ENCODE measurements at regions not wholly inside any gene's neighbourhood (a gene's known extent, or its start where the extent isn't known, plus 50 kb on each side); places are given as distances from the start of the nearest gene placed in this dataset.

GRCh38 chr2:239566162-239566994, 165.6 kb upstream of the HDAC4 start:
- peaks cover 5% of the 10 kb centered on the region for H3K27me3 Mint-ChIP-seq (ENCODE audit: insufficient read depth)
- H3K36me3 Mint-ChIP-seq (ENCODE audit: low read depth) = no peaks in the 10 kb centered on the region
- no peaks in the 10 kb centered on the region for H3K4me1 Mint-ChIP-seq (ENCODE audit: low read depth)
- no peak overlapping the region for H3K4me3 Mint-ChIP-seq
- H3K27ac Mint-ChIP-seq = no peak overlapping the region
- intact Hi-C loops (cut with micrococcal nuclease) = no loop called here
- no peak for DNase-seq (ENCODE audit: low spot score)
- H3K9me3 Mint-ChIP-seq = no peaks in the 10 kb centered on the region

DNA sequence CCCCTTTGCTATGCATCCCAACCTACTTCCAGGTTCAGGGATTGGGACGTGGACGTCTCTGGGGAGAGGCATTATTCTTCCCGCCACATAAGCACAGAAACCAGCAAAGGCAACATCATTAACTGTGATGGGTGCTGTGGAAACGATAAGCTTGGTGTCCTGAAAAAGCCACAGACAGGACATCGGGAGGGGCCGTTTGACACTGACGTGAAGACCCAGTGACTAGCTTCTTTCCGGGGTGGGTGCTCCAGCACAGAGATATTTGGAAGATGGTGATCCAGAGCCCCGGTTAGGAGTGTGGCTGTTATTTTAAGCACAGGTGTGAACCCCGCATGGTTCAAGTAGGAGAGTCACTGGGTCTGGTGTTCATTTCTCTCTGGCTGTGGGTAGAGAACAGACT, 163.8 kb upstream of the HDAC4 start:
- H3K27me3 Mint-ChIP-seq (ENCODE audit: insufficient read depth) = peaks cover 5% of the 10 kb centered on the region
- no peaks in the 10 kb centered on the region for H3K9me3 Mint-ChIP-seq
- DNase-seq (ENCODE audit: low spot score) = no peak
- intact Hi-C loops (cut with micrococcal nuclease) = no loop called here
- H3K4me1 Mint-ChIP-seq (ENCODE audit: low read depth) = no peaks in the 10 kb centered on the region
- H3K27ac Mint-ChIP-seq = no peak overlapping the region
- H3K36me3 Mint-ChIP-seq (ENCODE audit: low read depth) = no peaks in the 10 kb centered on the region
- H3K4me3 Mint-ChIP-seq = no peak overlapping the region

GRCh38 chr2:239563561-239563960, 162.7 kb upstream of the HDAC4 start:
- no peaks in the 10 kb centered on the region for H3K4me1 Mint-ChIP-seq (ENCODE audit: low read depth)
- peaks cover 5% of the 10 kb centered on the region for H3K27me3 Mint-ChIP-seq (ENCODE audit: insufficient read depth)
- no peak overlapping the region for H3K4me3 Mint-ChIP-seq
- intact Hi-C loops (cut with micrococcal nuclease) = no loop called here
- H3K27ac Mint-ChIP-seq = no peak overlapping the region
- no peak for DNase-seq (ENCODE audit: low spot score)
- no peaks in the 10 kb centered on the region for H3K36me3 Mint-ChIP-seq (ENCODE audit: low read depth)
- no peaks in the 10 kb centered on the region for H3K9me3 Mint-ChIP-seq

GRCh38 chr2:239561446-239562001, 160.7 kb upstream of the HDAC4 start:
- no peaks in the 10 kb centered on the region for H3K36me3 Mint-ChIP-seq (ENCODE audit: low read depth)
- DNase-seq (ENCODE audit: low spot score) = no peak
- no peaks in the 10 kb centered on the region for H3K9me3 Mint-ChIP-seq
- no peaks in the 10 kb centered on the region for H3K4me1 Mint-ChIP-seq (ENCODE audit: low read depth)
- H3K27me3 Mint-ChIP-seq (ENCODE audit: insufficient read depth) = peaks cover 5% of the 10 kb centered on the region
- no peak overlapping the region for H3K4me3 Mint-ChIP-seq
- intact Hi-C loops (cut with micrococcal nuclease) = no loop called here
- H3K27ac Mint-ChIP-seq = no peak overlapping the region

DNA sequence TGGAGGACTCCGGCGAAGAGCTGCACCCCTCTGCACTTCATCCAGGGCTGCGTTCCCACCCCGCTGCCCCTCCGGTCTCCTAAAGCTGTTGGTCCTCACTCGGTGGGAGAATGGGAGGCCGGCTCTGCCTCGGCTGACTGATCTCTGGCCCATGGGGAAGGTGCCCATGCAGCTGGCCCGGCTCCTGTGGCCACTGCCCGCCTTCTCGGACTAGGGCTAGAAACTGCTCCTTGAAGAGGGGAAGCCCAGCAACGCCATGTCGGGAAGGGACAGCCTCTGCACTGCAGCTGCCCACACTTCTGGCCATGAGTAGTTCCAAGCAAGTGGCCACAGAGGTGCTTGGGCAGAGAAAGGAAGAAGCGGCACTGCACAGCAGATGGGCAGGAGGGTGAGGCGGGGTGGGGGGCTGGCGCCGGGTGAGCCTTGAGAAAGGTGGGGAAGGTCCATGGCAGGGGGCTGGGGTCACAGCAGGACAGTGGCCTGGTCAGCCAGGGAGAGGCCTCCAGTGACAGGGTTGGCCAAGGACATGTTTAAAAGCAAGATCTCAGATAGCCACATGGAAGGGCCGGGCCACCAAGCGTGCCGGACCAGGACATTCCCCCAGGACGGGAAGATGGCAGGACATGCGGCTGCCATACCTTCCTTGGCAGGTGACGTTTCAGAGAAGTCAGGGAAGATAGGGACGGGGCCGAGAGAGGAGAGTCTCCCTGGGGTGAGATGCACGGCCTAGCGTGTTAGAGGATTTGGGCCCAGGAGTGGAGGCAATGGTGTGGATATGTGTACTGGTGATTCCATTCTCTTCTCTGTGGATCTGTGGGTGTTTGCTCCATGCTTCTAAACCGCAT, 158.8 kb upstream of the HDAC4 start:
- Mint-ChIP-seq H3K4me1 (ENCODE audit: low read depth) (no peaks in the 10 kb centered on the region), H3K27me3 (ENCODE audit: insufficient read depth) (peaks cover 7% of the 10 kb centered on the region), H3K36me3 (ENCODE audit: low read depth) (no peaks in the 10 kb centered on the region), H3K27ac (no peak overlapping the region), H3K4me3 (no peak overlapping the region), H3K9me3 (no peaks in the 10 kb centered on the region)
- no peak for DNase-seq (ENCODE audit: low spot score)
- intact Hi-C loops (cut with micrococcal nuclease) = no loop called here

DNA sequence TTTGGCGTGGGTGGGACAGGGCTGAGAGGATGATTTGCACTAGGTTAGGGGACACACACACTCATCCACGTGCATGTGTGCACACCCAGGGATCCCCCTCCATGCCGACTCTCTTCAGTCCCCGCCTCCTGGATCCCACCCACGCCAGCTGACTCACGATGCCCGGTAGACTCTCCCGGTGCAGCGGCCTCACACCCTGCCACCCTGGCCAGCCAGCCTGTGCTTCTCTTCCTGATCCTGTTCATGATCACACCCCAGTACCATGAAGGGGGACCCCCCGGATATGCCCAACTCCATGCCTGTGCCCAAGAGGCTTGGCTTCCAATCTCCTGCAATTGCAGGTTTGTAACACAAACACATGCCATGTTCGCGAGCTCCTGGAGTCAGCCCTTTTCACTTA, 157.8 kb upstream of the HDAC4 start:
- Mint-ChIP-seq H3K4me3 (no peak overlapping the region), H3K9me3 (no peaks in the 10 kb centered on the region), H3K27ac (no peak overlapping the region), H3K4me1 (ENCODE audit: low read depth) (no peaks in the 10 kb centered on the region), H3K36me3 (ENCODE audit: low read depth) (no peaks in the 10 kb centered on the region), H3K27me3 (ENCODE audit: insufficient read depth) (peaks cover 14% of the 10 kb centered on the region)
- intact Hi-C loops (cut with micrococcal nuclease) = no loop called here
- DNase-seq (ENCODE audit: low spot score) = no peak

GRCh38 chr2:239557516-239557915, 156.7 kb upstream of the HDAC4 start:
- DNase-seq (ENCODE audit: low spot score) = no peak
- intact Hi-C loops (cut with micrococcal nuclease) = no loop called here
- peaks cover 15% of the 10 kb centered on the region for H3K27me3 Mint-ChIP-seq (ENCODE audit: insufficient read depth)
- peaks cover 7% of the 10 kb centered on the region for H3K4me1 Mint-ChIP-seq (ENCODE audit: low read depth)
- H3K4me3 Mint-ChIP-seq = no peak overlapping the region
- no peaks in the 10 kb centered on the region for H3K9me3 Mint-ChIP-seq
- H3K36me3 Mint-ChIP-seq (ENCODE audit: low read depth) = no peaks in the 10 kb centered on the region
- no peak overlapping the region for H3K27ac Mint-ChIP-seq

DNA sequence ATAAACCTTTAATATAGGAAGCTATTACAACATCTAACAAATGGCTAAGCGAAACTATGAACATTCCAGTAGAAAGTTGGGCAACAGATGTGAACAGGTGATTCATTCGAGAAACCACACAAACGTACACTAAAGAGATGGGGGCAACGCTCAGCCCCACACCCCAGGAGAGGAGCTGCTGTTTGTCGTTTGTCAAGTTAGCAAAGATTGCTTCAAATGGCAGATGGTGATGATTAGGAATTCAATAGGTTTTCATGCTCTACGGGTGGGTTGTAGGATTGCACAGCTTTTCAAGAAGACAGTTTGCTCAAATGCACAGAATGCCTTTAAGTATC, 154.7 kb upstream of the HDAC4 start:
- intact Hi-C loops (cut with micrococcal nuclease) = no loop called here
- no peaks in the 10 kb centered on the region for H3K36me3 Mint-ChIP-seq (ENCODE audit: low read depth)
- no peak overlapping the region for H3K4me3 Mint-ChIP-seq
- no peak for DNase-seq (ENCODE audit: low spot score)
- H3K4me1 Mint-ChIP-seq (ENCODE audit: low read depth) = peaks cover 7% of the 10 kb centered on the region
- no peaks in the 10 kb centered on the region for H3K9me3 Mint-ChIP-seq
- H3K27ac Mint-ChIP-seq = no peak overlapping the region
- H3K27me3 Mint-ChIP-seq (ENCODE audit: insufficient read depth) = peaks cover 15% of the 10 kb centered on the region

- H3K27me3 Mint-ChIP-seq (ENCODE audit: insufficient read depth) = peaks cover 20% of the 10 kb centered on the region
- no peak for DNase-seq (ENCODE audit: low spot score)
- H3K4me3 Mint-ChIP-seq = no peak overlapping the region
- peaks cover 7% of the 10 kb centered on the region for H3K4me1 Mint-ChIP-seq (ENCODE audit: low read depth)
- no peaks in the 10 kb centered on the region for H3K9me3 Mint-ChIP-seq
- H3K36me3 Mint-ChIP-seq (ENCODE audit: low read depth) = no peaks in the 10 kb centered on the region
- intact Hi-C loops (cut with micrococcal nuclease) = no loop called here
- H3K27ac Mint-ChIP-seq = no peak overlapping the region
These were observed 154.1 kb upstream of the HDAC4 start for GRCh38 chr2:239554766-239555570.

DNA sequence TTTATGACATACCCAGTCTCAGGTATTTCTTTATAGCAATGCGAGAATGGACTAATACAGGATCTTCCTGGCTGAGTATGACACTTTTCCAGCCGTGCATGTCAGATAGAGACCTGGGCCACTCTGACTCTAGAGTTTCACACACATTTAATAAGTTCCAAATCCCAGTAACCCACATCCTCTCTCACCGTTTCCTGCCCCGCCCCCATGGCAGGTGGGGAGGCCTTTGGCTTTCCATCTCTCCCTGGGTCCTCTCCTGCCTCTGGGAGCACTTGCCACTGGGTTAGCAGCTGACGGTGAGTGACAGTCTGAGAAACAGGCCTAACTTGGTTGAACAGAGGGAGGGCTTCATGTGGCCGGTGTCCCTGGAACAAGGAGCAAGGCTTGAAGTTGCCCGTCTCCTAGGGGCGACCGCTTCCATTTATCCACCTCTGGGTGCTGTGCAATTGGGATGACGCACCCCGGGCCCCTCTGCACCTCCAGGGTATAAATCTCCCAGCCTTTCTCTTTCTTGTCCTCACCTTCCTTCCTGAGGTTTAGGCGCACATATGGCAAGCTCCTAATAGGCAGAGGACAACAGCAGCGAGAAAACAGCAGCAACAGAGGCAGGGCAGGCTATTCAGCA, 152.7 kb upstream of the HDAC4 start:
- peaks cover 20% of the 10 kb centered on the region for H3K4me1 Mint-ChIP-seq (ENCODE audit: low read depth)
- DNase-seq (ENCODE audit: low spot score) = no peak
- no peaks in the 10 kb centered on the region for H3K36me3 Mint-ChIP-seq (ENCODE audit: low read depth)
- no peak overlapping the region for H3K27ac Mint-ChIP-seq
- intact Hi-C loops (cut with micrococcal nuclease) = no loop called here
- peaks cover 28% of the 10 kb centered on the region for H3K27me3 Mint-ChIP-seq (ENCODE audit: insufficient read depth)
- no peaks in the 10 kb centered on the region for H3K9me3 Mint-ChIP-seq
- no peak overlapping the region for H3K4me3 Mint-ChIP-seq

DNA sequence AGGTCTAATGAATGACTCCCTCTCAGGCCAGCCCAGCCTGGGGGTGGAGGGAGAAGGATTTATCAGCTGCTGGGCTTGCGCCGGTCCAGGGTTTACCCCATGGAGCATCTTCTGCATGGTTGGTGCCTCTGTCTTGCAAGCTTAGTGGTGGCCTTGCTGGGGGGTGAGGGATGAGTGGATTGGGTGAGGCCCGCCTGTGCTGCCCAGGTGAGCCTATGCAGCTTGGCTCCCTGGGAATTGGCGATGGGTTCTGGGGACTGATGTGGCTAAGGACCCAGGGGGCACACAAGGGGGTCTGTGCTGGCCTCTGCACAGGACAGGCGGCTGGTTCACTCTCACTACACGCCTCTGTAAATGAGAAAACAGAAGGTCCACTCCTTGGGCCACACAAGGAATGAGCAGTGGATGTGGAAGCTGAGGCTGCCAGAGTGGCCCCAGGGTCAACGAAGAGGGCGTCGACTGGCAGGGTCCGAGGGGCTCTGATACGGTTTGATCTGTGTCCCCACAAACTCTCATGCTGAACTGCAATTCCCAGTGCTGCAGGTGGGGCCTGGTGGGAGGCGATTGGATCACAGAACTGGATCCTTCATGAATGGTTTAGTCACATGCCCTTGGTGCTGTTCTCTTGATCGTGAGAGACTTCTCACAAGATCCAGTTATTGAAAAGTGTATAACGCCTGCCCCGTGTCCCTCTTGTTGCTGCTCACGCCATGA, 151.6 kb upstream of the HDAC4 start:
- Mint-ChIP-seq H3K27ac (no peak overlapping the region), H3K4me1 (ENCODE audit: low read depth) (peaks cover 31% of the 10 kb centered on the region), H3K9me3 (no peaks in the 10 kb centered on the region), H3K36me3 (ENCODE audit: low read depth) (no peaks in the 10 kb centered on the region), H3K4me3 (no peak overlapping the region), H3K27me3 (ENCODE audit: insufficient read depth) (peaks cover 33% of the 10 kb centered on the region)
- intact Hi-C loops (cut with micrococcal nuclease) = no loop called here
- DNase-seq (ENCODE audit: low spot score) = no peak

DNA sequence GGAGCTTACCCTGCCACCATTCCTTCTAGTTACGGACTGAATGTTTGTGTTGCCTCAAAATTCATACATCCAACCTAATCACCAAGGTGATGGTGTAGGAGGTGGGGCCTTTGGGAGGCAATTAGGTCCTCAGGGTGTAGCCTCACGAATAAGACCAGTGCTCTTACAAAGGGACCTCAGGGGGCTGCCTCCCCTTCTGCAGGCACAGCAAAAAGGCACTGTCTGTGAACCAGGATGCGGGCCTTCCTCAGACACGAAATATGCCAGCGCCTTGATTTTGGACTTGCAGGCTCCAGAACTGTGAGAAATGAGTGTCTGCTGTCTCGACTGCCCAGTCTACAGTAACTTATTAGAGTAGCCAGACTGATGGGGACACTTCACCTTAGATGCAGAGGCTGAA, 150.4 kb upstream of the HDAC4 start:
- no peak overlapping the region for H3K27ac Mint-ChIP-seq
- H3K27me3 Mint-ChIP-seq (ENCODE audit: insufficient read depth) = peaks cover 34% of the 10 kb centered on the region
- intact Hi-C loops (cut with micrococcal nuclease) = no loop called here
- H3K4me1 Mint-ChIP-seq (ENCODE audit: low read depth) = peaks cover 31% of the 10 kb centered on the region
- no peaks in the 10 kb centered on the region for H3K9me3 Mint-ChIP-seq
- H3K36me3 Mint-ChIP-seq (ENCODE audit: low read depth) = no peaks in the 10 kb centered on the region
- no peak overlapping the region for H3K4me3 Mint-ChIP-seq
- DNase-seq (ENCODE audit: low spot score) = no peak

Data from activated T-helper 1 cell treated with anti-CD3 and anti-CD28 coated beads, Interleukin-12 subunit alpha, Interleukin-12 subunit beta, Interleukin-2, Interleukin-4 antibody, amounts not matched to agents 30 ng/mL and 10 ng/mL and 1 ng/mL, durations not matched to agents 14 hours and 24 hours and 36 hours (primary cell).